ENCODE measurements at regions not wholly inside any gene's neighbourhood (a gene's known extent, or its start where the extent isn't known, plus 50 kb on each side); places are given as distances from the start of the nearest gene placed in this dataset.

- peaks cover 13% of the 10 kb centered on the region for H3K27me3 Mint-ChIP-seq
- no peaks in the 10 kb centered on the region for H3K9me3 Mint-ChIP-seq
- no peaks in the 10 kb centered on the region for H3K36me3 Mint-ChIP-seq (ENCODE audit: low read depth)
- no peak for DNase-seq
- no peak overlapping the region for H3K27ac Mint-ChIP-seq
- no peak overlapping the region for H3K4me3 Mint-ChIP-seq
- H3K4me1 Mint-ChIP-seq (ENCODE audit: low read depth), result no peaks in the 10 kb centered on the region
Observed at GRCh38 chr18:24802456-24802855, 342.0 kb downstream of the HRH4 start.

- H3K36me3 Mint-ChIP-seq (ENCODE audit: low read depth), result no peaks in the 10 kb centered on the region
Observed at GRCh38 chr18:24805156-24805555, 344.7 kb downstream of the HRH4 start.

GRCh38 chr18:24809173-24809950 is 348.9 kb downstream of the HRH4 start:
- Mint-ChIP-seq H3K9me3 (no peaks in the 10 kb centered on the region), H3K4me1 (ENCODE audit: low read depth) (no peaks in the 10 kb centered on the region)

More at GRCh38 chr18:24805156-24805555, 344.7 kb downstream of the HRH4 start:
- H3K27ac Mint-ChIP-seq, result no peak overlapping the region
- no peaks in the 10 kb centered on the region for H3K4me1 Mint-ChIP-seq (ENCODE audit: low read depth)
- peaks cover 3% of the 10 kb centered on the region for H3K27me3 Mint-ChIP-seq
- H3K4me3 Mint-ChIP-seq, result no peak overlapping the region
- DNase-seq, result no peak
- H3K9me3 Mint-ChIP-seq, result no peaks in the 10 kb centered on the region

DNA sequence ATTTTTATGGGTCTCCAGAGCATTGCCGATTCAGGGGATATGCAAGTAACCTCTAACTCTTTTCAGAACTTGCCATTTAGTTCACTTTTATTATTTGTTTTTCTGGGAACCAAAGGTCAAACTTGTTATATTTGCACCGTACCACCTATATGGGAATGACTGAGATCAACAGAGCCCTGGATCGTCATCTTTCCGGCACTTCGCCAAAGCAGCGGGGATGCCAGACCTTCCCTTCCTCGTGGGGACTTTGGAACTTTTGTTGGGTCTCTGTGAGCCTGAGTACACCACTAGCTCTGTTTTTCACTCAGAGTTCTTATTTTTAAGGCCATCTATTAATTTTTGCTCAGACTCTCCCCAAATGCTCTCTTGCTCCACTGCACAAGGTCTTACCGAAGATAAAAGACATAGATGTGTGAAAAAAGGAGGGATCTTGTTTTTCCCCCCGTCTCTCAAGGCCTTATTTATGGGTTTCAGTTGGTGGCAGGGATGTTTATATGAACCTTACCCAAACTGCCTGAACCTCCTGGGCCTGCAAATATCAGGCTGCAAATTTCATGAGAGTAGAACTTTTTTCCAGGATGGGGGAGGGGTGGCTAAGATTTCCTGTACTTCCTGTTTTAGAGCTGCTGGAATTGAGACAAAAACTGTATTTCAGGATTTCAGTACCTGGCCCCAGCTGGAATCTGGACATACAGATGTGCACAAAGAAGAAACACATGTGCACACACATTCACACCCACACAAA is 350.3 kb downstream of the HRH4 start:
- H3K36me3 Mint-ChIP-seq (ENCODE audit: low read depth), result no peaks in the 10 kb centered on the region
- H3K4me1 Mint-ChIP-seq (ENCODE audit: low read depth), result no peaks in the 10 kb centered on the region
- H3K27me3 Mint-ChIP-seq, result no peaks in the 10 kb centered on the region
- no peak for DNase-seq
- H3K4me3 Mint-ChIP-seq, result no peak overlapping the region
- no peaks in the 10 kb centered on the region for H3K9me3 Mint-ChIP-seq
- H3K27ac Mint-ChIP-seq, result no peak overlapping the region

More at GRCh38 chr18:24809173-24809950, 348.9 kb downstream of the HRH4 start:
- no peaks in the 10 kb centered on the region for H3K27me3 Mint-ChIP-seq
- no peak for DNase-seq
- H3K36me3 Mint-ChIP-seq (ENCODE audit: low read depth), result no peaks in the 10 kb centered on the region
- no peak overlapping the region for H3K27ac Mint-ChIP-seq
- no peak overlapping the region for H3K4me3 Mint-ChIP-seq

- H3K9me3 Mint-ChIP-seq, result no peaks in the 10 kb centered on the region
- no peaks in the 10 kb centered on the region for H3K4me1 Mint-ChIP-seq (ENCODE audit: low read depth)
- no peak overlapping the region for H3K4me3 Mint-ChIP-seq
- no peak for DNase-seq
- no peaks in the 10 kb centered on the region for H3K36me3 Mint-ChIP-seq (ENCODE audit: low read depth)
- no peaks in the 10 kb centered on the region for H3K27me3 Mint-ChIP-seq
- no peak overlapping the region for H3K27ac Mint-ChIP-seq
Observed at GRCh38 chr18:24811950-24812681, 351.7 kb downstream of the HRH4 start.

GRCh38 chr18:24814521-24814920 is 354.1 kb downstream of the HRH4 start:
- H3K36me3 Mint-ChIP-seq (ENCODE audit: low read depth), result no peaks in the 10 kb centered on the region
- no peaks in the 10 kb centered on the region for H3K9me3 Mint-ChIP-seq
- no peaks in the 10 kb centered on the region for H3K4me1 Mint-ChIP-seq (ENCODE audit: low read depth)
- no peak overlapping the region for H3K27ac Mint-ChIP-seq
- no peak for DNase-seq
- H3K27me3 Mint-ChIP-seq, result no peaks in the 10 kb centered on the region
- H3K4me3 Mint-ChIP-seq, result no peak overlapping the region

DNA sequence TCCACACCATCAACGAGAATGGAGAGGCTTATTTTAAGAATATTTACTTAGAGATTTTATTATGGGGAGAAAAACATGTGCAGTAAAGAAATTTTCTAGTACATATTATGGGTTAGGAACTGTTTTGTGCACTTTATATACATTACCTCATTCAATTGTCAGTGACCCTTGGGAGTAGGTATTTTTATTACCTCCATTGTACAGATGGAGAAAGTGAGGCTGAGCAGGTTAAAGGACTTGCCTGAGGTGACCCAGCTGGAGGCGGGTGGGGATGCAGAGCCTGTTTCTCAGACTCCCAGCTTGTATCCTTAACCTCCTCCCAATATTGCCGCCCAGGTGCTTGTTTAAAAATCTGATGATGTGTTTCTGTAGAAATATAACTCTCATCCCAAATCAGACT is 356.7 kb downstream of the HRH4 start:
- DNase-seq, result no peak
- no peak overlapping the region for H3K27ac Mint-ChIP-seq
- no peaks in the 10 kb centered on the region for H3K27me3 Mint-ChIP-seq
- H3K36me3 Mint-ChIP-seq (ENCODE audit: low read depth), result no peaks in the 10 kb centered on the region
- H3K4me1 Mint-ChIP-seq (ENCODE audit: low read depth), result no peaks in the 10 kb centered on the region
- H3K4me3 Mint-ChIP-seq, result no peak overlapping the region
- no peaks in the 10 kb centered on the region for H3K9me3 Mint-ChIP-seq

DNA sequence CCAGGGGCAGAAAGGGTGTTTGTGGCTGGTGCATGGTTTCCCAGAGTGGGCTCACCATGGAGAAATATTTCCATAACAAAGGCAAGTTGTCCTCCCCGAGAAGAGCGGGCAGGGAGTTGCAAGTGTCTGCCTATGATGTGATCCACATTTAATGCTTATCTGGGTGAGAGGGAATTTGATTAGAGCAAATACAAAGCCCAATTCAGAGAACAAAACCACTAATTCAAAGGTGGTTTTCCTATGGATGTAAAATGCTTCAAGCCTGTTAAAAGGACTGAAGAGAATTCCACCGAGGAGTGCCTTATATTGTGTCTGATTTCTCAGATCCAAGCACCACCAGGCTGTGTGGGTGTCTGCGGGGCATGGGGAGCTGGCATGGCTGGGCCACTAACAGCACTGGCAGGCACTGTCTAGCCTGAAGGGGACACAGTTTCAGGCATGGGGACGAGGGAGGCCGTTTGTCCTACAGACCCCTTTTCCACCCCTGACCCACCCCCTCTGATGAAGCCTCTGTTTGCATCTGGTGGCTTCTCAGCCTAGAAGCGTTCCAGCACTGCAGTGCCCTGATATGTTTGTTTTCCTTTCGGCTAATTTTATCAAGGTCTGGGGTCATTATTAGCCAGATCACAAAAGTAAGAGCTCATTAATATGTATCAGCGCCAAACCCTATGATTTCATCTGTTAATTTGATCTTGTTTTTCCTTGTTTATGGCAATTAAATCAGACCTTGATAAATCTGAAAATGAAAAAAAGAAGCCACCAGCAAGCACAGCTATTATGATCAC is 357.3 kb downstream of the HRH4 start:
- no peaks in the 10 kb centered on the region for H3K9me3 Mint-ChIP-seq
- no peaks in the 10 kb centered on the region for H3K36me3 Mint-ChIP-seq (ENCODE audit: low read depth)
- H3K27ac Mint-ChIP-seq, result no peak overlapping the region
- H3K27me3 Mint-ChIP-seq, result no peaks in the 10 kb centered on the region
- H3K4me1 Mint-ChIP-seq (ENCODE audit: low read depth), result no peaks in the 10 kb centered on the region
- DNase-seq, result no peak
- no peak overlapping the region for H3K4me3 Mint-ChIP-seq

DNA sequence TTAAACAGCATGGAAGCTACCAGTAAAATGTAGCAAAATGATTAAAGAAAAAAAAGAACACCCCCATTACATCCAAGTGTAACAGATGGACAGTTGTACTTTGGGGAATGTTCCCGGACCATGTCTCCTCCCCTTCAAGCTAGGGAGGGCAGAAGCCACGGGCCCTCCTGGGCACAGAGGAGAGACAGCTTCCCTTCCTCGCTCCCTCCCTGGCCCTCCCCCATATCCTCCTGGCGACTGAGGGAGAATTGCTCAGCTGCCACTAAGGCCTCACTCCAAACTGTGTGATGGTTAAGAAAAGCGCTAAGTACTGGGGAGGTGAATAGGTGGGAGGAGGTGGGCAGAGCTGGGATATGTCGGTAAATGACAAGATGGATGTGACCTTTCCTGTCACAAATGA is 358.0 kb downstream of the HRH4 start:
- Mint-ChIP-seq H3K9me3 (no peaks in the 10 kb centered on the region), H3K4me1 (ENCODE audit: low read depth) (no peaks in the 10 kb centered on the region), H3K27ac (no peak overlapping the region), H3K27me3 (no peaks in the 10 kb centered on the region), H3K36me3 (ENCODE audit: low read depth) (no peaks in the 10 kb centered on the region), H3K4me3 (no peak overlapping the region)
- DNase-seq, result no peak

- Mint-ChIP-seq H3K27ac (no peak overlapping the region), H3K4me3 (no peak overlapping the region), H3K27me3 (no peaks in the 10 kb centered on the region), H3K36me3 (ENCODE audit: low read depth) (no peaks in the 10 kb centered on the region), H3K4me1 (ENCODE audit: low read depth) (no peaks in the 10 kb centered on the region), H3K9me3 (no peaks in the 10 kb centered on the region)
- no peak for DNase-seq
Observed at GRCh38 chr18:24819141-24819890, 358.9 kb downstream of the HRH4 start.

- Mint-ChIP-seq H3K4me3 (no peak overlapping the region), H3K36me3 (ENCODE audit: low read depth) (no peaks in the 10 kb centered on the region), H3K27ac (no peak overlapping the region), H3K9me3 (no peaks in the 10 kb centered on the region), H3K4me1 (ENCODE audit: low read depth) (no peaks in the 10 kb centered on the region), H3K27me3 (peaks cover 3% of the 10 kb centered on the region)
- DNase-seq, result no peak
Observed at GRCh38 chr18:24825397-24825796, 365.0 kb downstream of the HRH4 start.

DNA sequence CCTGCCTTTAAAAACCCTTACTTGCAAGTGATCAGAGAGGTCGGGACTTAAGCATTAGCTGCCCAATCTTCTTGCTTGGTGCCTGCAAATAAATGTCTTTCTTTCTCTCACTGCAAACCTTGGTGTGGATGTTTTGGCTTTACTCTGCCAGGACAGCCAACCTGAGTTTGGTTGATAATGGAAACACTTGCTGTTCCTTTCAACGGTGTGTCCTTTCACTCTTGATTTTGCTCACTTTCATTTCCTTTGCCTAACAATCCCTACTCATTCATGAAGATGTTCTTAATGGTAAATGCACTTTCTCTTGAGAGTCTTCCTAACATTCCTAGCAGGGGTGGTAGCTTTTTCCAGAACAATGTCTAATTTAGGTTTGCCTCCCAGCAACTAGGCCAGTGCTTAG is 366.2 kb downstream of the HRH4 start:
- no peaks in the 10 kb centered on the region for H3K4me1 Mint-ChIP-seq (ENCODE audit: low read depth)
- peaks cover 9% of the 10 kb centered on the region for H3K27me3 Mint-ChIP-seq
- DNase-seq, result no peak
- H3K4me3 Mint-ChIP-seq, result no peak overlapping the region
- no peaks in the 10 kb centered on the region for H3K9me3 Mint-ChIP-seq
- no peak overlapping the region for H3K27ac Mint-ChIP-seq
- no peaks in the 10 kb centered on the region for H3K36me3 Mint-ChIP-seq (ENCODE audit: low read depth)

GRCh38 chr18:24827501-24827900 is 367.1 kb downstream of the HRH4 start:
- peaks cover 15% of the 10 kb centered on the region for H3K27me3 Mint-ChIP-seq
- no peaks in the 10 kb centered on the region for H3K4me1 Mint-ChIP-seq (ENCODE audit: low read depth)
- no peaks in the 10 kb centered on the region for H3K9me3 Mint-ChIP-seq
- no peak for DNase-seq
- no peak overlapping the region for H3K27ac Mint-ChIP-seq
- H3K4me3 Mint-ChIP-seq, result no peak overlapping the region
- no peaks in the 10 kb centered on the region for H3K36me3 Mint-ChIP-seq (ENCODE audit: low read depth)

- Mint-ChIP-seq H3K27ac (no peak overlapping the region), H3K9me3 (no peaks in the 10 kb centered on the region), H3K36me3 (ENCODE audit: low read depth) (no peaks in the 10 kb centered on the region), H3K4me1 (ENCODE audit: low read depth) (no peaks in the 10 kb centered on the region), H3K4me3 (no peak overlapping the region), H3K27me3 (peaks cover 29% of the 10 kb centered on the region)
- DNase-seq, result no peak
Observed at GRCh38 chr18:24831081-24831480, 370.6 kb downstream of the HRH4 start.
